ENCODE measurements at regions not wholly inside any gene's neighbourhood (a gene's known extent, or its start where the extent isn't known, plus 50 kb on each side); places are given as distances from the start of the nearest gene placed in this dataset.

DNA sequence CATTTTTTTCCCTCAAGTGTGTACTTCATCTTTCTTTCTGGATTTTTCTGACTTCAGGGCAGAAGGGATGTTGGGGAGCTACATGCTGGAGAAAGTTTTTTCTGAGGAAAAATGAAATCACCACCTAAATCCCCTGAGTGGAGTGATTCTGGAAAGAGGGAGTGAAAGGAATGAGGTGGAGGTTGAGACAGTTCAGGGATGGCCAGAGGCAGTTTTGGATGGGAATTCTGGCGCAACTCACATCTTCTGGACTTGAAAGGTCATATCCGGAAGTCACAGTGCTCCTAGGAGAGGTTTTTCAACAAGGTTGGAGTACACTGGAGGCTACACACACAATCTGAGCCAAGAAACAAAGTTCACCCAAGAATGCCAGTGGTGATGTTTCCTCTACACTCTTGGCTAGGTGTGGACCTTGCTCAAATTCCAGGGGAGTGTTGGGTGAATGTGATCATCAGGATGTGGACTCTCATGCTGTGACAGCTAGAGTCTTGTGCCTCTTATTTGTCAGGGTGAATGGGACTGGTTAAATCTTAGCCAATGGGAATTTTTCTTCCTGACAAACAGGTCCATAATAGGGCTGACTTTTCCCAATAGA is 161.5 kb downstream of the HLX start:
- no peak for TF ChIP-seq POLR2AphosphoS5 (IDR thresholded peaks at IDR 0.05; ENCODE audit: low read depth)
- TF ChIP-seq SPI1 (IDR thresholded peaks at IDR 0.05; ENCODE audit: borderline replicate concordance, low read depth) = no peak
- TF ChIP-seq, protein P1, sequence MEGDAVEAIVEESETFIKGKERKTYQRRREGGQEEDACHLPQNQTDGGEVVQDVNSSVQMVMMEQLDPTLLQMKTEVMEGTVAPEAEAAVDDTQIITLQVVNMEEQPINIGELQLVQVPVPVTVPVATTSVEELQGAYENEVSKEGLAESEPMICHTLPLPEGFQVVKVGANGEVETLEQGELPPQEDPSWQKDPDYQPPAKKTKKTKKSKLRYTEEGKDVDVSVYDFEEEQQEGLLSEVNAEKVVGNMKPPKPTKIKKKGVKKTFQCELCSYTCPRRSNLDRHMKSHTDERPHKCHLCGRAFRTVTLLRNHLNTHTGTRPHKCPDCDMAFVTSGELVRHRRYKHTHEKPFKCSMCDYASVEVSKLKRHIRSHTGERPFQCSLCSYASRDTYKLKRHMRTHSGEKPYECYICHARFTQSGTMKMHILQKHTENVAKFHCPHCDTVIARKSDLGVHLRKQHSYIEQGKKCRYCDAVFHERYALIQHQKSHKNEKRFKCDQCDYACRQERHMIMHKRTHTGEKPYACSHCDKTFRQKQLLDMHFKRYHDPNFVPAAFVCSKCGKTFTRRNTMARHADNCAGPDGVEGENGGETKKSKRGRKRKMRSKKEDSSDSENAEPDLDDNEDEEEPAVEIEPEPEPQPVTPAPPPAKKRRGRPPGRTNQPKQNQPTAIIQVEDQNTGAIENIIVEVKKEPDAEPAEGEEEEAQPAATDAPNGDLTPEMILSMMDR (IDR thresholded peaks at IDR 0.05; ENCODE audit: insufficient read depth, low read length) = no peak
- Histone ChIP-seq H3K27me3 (ENCODE audit: insufficient read depth, poor library complexity, severe bottlenecking) (no peaks in the 10 kb centered on the region), H3K27ac (replicated peaks) (no peak overlapping the region), H3K4me3 (replicated peaks; ENCODE audit: insufficient read depth, low read length) (no peak overlapping the region)
- no peak for DNase-seq (ENCODE audit: low read depth in 1 of 2, low spot score in 1 of 2)

DNA sequence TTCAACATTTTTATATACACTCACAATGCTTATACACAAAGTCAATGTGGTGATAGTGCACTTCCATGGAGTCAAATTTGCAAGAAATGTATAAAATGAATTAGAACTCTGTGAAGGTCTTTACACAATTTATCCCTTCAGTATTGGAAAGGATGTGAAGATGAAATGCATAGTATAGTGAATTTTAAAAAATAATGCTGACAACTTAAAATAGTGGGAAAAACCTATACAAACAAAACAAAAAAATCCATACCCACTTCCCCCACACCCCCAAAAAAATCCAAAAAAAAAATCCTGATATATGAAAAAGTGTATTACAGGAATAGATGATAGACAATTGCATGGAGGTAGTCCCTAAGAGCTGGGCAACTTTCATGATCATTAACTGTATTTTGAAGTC is 165.3 kb downstream of the HLX start:
- Histone ChIP-seq H3K4me3 (replicated peaks; ENCODE audit: insufficient read depth, low read length) (no peak overlapping the region), H3K27me3 (ENCODE audit: insufficient read depth, poor library complexity, severe bottlenecking) (no peaks in the 10 kb centered on the region), H3K27ac (replicated peaks) (no peak overlapping the region)
- DNase-seq (ENCODE audit: low read depth in 1 of 2, low spot score in 1 of 2) = no peak
- TF ChIP-seq, protein P2, sequence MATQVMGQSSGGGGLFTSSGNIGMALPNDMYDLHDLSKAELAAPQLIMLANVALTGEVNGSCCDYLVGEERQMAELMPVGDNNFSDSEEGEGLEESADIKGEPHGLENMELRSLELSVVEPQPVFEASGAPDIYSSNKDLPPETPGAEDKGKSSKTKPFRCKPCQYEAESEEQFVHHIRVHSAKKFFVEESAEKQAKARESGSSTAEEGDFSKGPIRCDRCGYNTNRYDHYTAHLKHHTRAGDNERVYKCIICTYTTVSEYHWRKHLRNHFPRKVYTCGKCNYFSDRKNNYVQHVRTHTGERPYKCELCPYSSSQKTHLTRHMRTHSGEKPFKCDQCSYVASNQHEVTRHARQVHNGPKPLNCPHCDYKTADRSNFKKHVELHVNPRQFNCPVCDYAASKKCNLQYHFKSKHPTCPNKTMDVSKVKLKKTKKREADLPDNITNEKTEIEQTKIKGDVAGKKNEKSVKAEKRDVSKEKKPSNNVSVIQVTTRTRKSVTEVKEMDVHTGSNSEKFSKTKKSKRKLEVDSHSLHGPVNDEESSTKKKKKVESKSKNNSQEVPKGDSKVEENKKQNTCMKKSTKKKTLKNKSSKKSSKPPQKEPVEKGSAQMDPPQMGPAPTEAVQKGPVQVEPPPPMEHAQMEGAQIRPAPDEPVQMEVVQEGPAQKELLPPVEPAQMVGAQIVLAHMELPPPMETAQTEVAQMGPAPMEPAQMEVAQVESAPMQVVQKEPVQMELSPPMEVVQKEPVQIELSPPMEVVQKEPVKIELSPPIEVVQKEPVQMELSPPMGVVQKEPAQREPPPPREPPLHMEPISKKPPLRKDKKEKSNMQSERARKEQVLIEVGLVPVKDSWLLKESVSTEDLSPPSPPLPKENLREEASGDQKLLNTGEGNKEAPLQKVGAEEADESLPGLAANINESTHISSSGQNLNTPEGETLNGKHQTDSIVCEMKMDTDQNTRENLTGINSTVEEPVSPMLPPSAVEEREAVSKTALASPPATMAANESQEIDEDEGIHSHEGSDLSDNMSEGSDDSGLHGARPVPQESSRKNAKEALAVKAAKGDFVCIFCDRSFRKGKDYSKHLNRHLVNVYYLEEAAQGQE (IDR thresholded peaks at IDR 0.05; ENCODE audit: insufficient replicate concordance, low read depth) = no peak
- no peak for TF ChIP-seq GABPA (IDR thresholded peaks at IDR 0.05; ENCODE audit: low read depth)
- TF ChIP-seq, protein P1 (IDR thresholded peaks at IDR 0.05; ENCODE audit: insufficient read depth, low read length) = no peak
- no peak for TF ChIP-seq SPI1 (IDR thresholded peaks at IDR 0.05; ENCODE audit: borderline replicate concordance, low read depth)
- TF ChIP-seq POLR2AphosphoS5 (IDR thresholded peaks at IDR 0.05; ENCODE audit: low read depth) = no peak

DNA sequence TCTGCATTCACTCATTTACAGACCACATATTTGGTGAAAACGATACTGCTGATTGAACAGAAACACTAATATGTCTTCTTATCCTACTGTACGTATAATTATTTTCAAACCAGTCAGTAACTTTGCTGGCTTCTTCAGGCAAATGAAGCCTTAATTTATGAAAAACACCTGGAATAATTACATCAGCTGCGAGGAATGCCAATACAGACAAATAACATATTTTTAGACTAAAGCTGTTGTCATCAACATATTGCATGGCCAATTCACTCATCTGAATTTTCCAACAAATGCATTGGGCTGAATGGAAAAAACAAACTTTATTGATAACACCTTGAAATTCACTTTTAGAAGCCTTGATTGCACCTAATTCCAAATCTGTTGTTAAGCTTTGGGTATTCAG is 165.9 kb downstream of the HLX start:
- H3K27ac ChIP-seq (replicated peaks) = no peak overlapping the region
- H3K27me3 ChIP-seq (ENCODE audit: insufficient read depth, poor library complexity, severe bottlenecking) = no peaks in the 10 kb centered on the region
- H3K4me3 ChIP-seq (replicated peaks; ENCODE audit: insufficient read depth, low read length) = no peak overlapping the region
- no peak for TF ChIP-seq POLR2AphosphoS5 (IDR thresholded peaks at IDR 0.05; ENCODE audit: low read depth)
- TF ChIP-seq, protein P1 (IDR thresholded peaks at IDR 0.05; ENCODE audit: insufficient read depth, low read length) = no peak
- TF ChIP-seq, protein P2 (IDR thresholded peaks at IDR 0.05; ENCODE audit: insufficient replicate concordance, low read depth) = no peak
- no peak for TF ChIP-seq SPI1 (IDR thresholded peaks at IDR 0.05; ENCODE audit: borderline replicate concordance, low read depth)
- TF ChIP-seq GABPA (IDR thresholded peaks at IDR 0.05; ENCODE audit: low read depth) = no peak
- DNase-seq (ENCODE audit: low read depth in 1 of 2, low spot score in 1 of 2) = no peak
